Caco-2 (cell line): ENCODE measurements at regions not wholly inside any gene's neighbourhood (a gene's known extent, or its start where the extent isn't known, plus 50 kb on each side); places are given as distances from the start of the nearest gene placed in this dataset.

Experiments
- BruUV-seq: library from RNA; stranded (reverse); fragments of 400-500 nt; replicated peaks from 2 replicates; lab custom pipeline; 2021; lab: Mats Ljungman, UMichigan
- CTCF ChIA-PET: fragments of 300-600 bp; sonication (Branson Sonifier 250); formaldehyde crosslinking; loops from one replicate; lab custom pipeline; 2022; ENCODE audit warnings: antibody characterized with exemption; lab: Charles Lee
- POLR2A ChIA-PET: fragments of 300-600 bp; sonication (Branson Sonifier 250); formaldehyde crosslinking; loops from one replicate; lab custom pipeline; 2022; ENCODE audit warnings: antibody characterized with exemption; lab: Charles Lee
- DNase-seq, 2 experiments: peaks; one replicate each; pipeline versions ENCODE4 v3.0.0 to v3.0.0-alpha.2; 2020 to 2022
- H3K27me3 ChIP-seq: replicated peaks from 2 replicates; pipeline ENCODE4 v1.6.0; 2011; ENCODE audit warnings: low read length; ENCODE audit not compliant: control insufficient read depth, insufficient read depth
- H3K36me3 ChIP-seq: 2 replicates; pipeline ENCODE4 v1.5.1; 2011; ENCODE audit warnings: low read length; ENCODE audit not compliant: control insufficient read depth, insufficient read depth
- H3K4me1 ChIP-seq: fragments of 250-450 bp; sonication (Bioruptor Pico); 2 replicates; pipeline ENCODE4 v1.5.1; 2020; ENCODE audit warnings: mild to moderate bottlenecking
- H3K4me3 ChIP-seq: 2 replicates; pipeline ENCODE4 v1.5.1; 2011; ENCODE audit warnings: low read depth, mild to moderate bottlenecking, control low read depth, low read length
- H3K9me3 ChIP-seq: fragments of 250-450 bp; sonication (Bioruptor Pico); 2 replicates; pipeline ENCODE4 v1.5.1; 2020; ENCODE audit warnings: mild to moderate bottlenecking, moderate library complexity
- H3K27ac Mint-ChIP-seq: one replicate; pipeline ENCODE4 v1.8.0; 2022; ENCODE audit warnings: mixed read lengths; ENCODE audit not compliant: unreplicated experiment
- H3K27me3 Mint-ChIP-seq: one replicate; pipeline ENCODE4 v1.8.0; 2022; ENCODE audit warnings: mixed read lengths; ENCODE audit not compliant: insufficient read depth, unreplicated experiment
- H3K36me3 Mint-ChIP-seq: one replicate; pipeline ENCODE4 v1.8.0; 2022; ENCODE audit warnings: mild to moderate bottlenecking, mixed read lengths; ENCODE audit not compliant: insufficient read depth, unreplicated experiment
- H3K4me1 Mint-ChIP-seq: one replicate; pipeline ENCODE4 v1.8.0; 2022; ENCODE audit warnings: low read depth, mixed read lengths; ENCODE audit not compliant: unreplicated experiment
- H3K4me3 Mint-ChIP-seq: one replicate; pipeline ENCODE4 v1.8.0; 2022; ENCODE audit warnings: mild to moderate bottlenecking, moderate library complexity, mixed read lengths; ENCODE audit not compliant: unreplicated experiment
- H3K9me3 Mint-ChIP-seq: one replicate; pipeline ENCODE4 v1.8.0; 2022; ENCODE audit warnings: mixed read lengths; ENCODE audit not compliant: unreplicated experiment
- intact Hi-C: fragments of 100-400 bp; cut with micrococcal nuclease; formaldehyde crosslinking; loops from one replicate; pipeline ENCODE4 v1.10.0; 2022; ENCODE audit not compliant: unreplicated experiment
- TF ChIP-seq, protein P1 (sequence below), 2 experiments: fragments of 200-600 bp in 1 of 2; IDR thresholded peaks; 1 replicate in 1 of 2; 2 replicates in 1 of 2; pipeline versions ENCODE4 v1.5.1 to v1.8.0; 2011 to 2022; ENCODE audit warnings: antibody characterized with exemption in 1 of 2, control low read depth in 1 of 2, inconsistent platforms in 1 of 2, low read depth in 1 of 2, low read length in 1 of 2, mild to moderate bottlenecking in 1 of 2, moderate library complexity in 1 of 2; ENCODE audit not compliant: insufficient read depth in 1 of 2, severe bottlenecking in 1 of 2, unreplicated experiment in 1 of 2

DNA sequence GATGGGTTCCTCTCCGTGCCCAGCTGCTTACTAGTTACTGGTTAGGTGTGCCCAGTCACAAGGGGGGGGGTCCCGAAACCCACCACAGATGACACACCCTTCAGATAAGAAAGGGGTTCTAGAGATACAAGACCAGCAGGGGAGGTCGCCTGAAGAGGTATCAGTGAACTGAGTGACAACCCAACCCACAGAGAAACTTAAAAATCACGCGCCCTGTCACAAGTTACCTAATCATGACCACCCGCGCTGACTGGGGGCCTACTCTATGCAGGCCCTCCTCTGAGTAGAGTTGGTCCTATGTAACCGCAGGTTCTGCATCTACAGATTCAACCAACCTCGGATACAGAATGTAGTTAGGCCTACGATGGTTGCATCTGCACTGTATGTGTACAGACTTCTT is 210.3 kb upstream of the SFSWAP start:
- BruUV-seq: no TSS peak
- Histone ChIP-seq H3K9me3 (no peaks in the 10 kb centered on the region), H3K4me1 (no peaks in the 10 kb centered on the region), H3K27me3 (no peaks in the 10 kb centered on the region), H3K4me3 (no peak overlapping the region), H3K36me3 (no peaks in the 10 kb centered on the region)
- Mint-ChIP-seq H3K4me1 (no peaks in the 10 kb centered on the region), H3K4me3 (no peak overlapping the region), H3K27me3 (peaks cover under 1% of the 10 kb centered on the region), H3K9me3 (no peaks in the 10 kb centered on the region), H3K27ac (no peak overlapping the region), H3K36me3 (no peaks in the 10 kb centered on the region)
- TF ChIP-seq, protein P1, sequence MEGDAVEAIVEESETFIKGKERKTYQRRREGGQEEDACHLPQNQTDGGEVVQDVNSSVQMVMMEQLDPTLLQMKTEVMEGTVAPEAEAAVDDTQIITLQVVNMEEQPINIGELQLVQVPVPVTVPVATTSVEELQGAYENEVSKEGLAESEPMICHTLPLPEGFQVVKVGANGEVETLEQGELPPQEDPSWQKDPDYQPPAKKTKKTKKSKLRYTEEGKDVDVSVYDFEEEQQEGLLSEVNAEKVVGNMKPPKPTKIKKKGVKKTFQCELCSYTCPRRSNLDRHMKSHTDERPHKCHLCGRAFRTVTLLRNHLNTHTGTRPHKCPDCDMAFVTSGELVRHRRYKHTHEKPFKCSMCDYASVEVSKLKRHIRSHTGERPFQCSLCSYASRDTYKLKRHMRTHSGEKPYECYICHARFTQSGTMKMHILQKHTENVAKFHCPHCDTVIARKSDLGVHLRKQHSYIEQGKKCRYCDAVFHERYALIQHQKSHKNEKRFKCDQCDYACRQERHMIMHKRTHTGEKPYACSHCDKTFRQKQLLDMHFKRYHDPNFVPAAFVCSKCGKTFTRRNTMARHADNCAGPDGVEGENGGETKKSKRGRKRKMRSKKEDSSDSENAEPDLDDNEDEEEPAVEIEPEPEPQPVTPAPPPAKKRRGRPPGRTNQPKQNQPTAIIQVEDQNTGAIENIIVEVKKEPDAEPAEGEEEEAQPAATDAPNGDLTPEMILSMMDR (IDR thresholded peaks at IDR 0.05; ENCODE audit: insufficient read depth in 1 of 2, low read depth in 1 of 2, low read length in 1 of 2, severe bottlenecking in 1 of 2, unreplicated experiment in 1 of 2): no peak
- no peak for DNase-seq
- ChIA-PET POLR2A (no interaction called here), CTCF (no interaction called here)
- intact Hi-C loops: no loop called here

DNA sequence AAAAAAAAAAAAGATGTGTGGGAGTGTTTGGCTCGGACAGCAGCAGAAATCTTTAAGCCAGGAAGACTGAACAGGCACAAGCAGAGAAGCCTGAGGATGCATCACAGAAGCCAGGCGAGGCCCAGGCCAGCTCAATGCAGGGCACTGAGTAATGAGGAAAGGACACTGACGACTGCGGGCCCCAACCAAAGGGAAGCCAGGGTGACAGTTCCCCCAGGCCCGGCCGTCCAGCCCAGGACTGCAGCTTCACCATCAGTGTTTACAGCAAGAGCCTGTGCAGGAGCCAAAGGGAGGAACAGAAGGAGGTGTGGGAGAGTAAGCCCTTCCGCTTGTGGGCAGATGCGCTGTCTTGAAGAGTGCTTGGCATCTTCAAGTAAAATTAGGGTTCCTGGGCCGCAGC is 205.3 kb upstream of the SFSWAP start:
- CTCF ChIA-PET: no interaction called here
- H3K9me3 Mint-ChIP-seq: no peaks in the 10 kb centered on the region
- POLR2A ChIA-PET: no interaction called here
- no TSS peak for BruUV-seq
- no peak overlapping the region for H3K4me3 Mint-ChIP-seq
- Histone ChIP-seq H3K9me3 (no peaks in the 10 kb centered on the region), H3K27me3 (no peaks in the 10 kb centered on the region), H3K36me3 (no peaks in the 10 kb centered on the region), H3K4me1 (no peaks in the 10 kb centered on the region), H3K4me3 (no peak overlapping the region)
- no peaks in the 10 kb centered on the region for H3K4me1 Mint-ChIP-seq
- H3K36me3 Mint-ChIP-seq: no peaks in the 10 kb centered on the region
- intact Hi-C loops: no loop called here
- no peak for DNase-seq
- TF ChIP-seq, protein P1 (IDR thresholded peaks at IDR 0.05; ENCODE audit: insufficient read depth in 1 of 2, low read depth in 1 of 2, low read length in 1 of 2, severe bottlenecking in 1 of 2, unreplicated experiment in 1 of 2): no peak
- no peak overlapping the region for H3K27ac Mint-ChIP-seq
- peaks cover 8% of the 10 kb centered on the region for H3K27me3 Mint-ChIP-seq

DNA sequence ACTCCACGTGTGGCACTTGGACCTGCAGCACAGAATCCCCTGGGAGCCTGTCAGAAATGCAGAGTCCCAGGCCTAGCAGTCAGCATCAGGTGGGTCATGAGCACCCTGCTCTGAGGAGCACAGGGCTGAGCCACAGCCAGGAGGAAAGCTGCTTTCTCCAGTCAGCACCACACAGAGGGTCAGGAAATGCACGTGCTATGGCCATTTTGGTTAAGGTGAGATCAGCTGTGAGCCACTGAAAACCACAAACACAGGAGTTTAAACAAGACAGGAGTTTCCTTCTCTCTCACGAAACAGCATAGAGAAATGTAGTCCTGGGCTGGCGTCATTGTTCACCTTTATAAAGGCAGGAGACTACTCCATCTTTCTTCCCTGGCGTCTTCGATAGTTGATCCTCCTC is 204.5 kb upstream of the SFSWAP start:
- H3K27ac Mint-ChIP-seq: no peak overlapping the region
- TF ChIP-seq, protein P1 (IDR thresholded peaks at IDR 0.05; ENCODE audit: insufficient read depth in 1 of 2, low read depth in 1 of 2, low read length in 1 of 2, severe bottlenecking in 1 of 2, unreplicated experiment in 1 of 2): no peak
- no peaks in the 10 kb centered on the region for H3K36me3 Mint-ChIP-seq
- Histone ChIP-seq H3K27me3 (no peaks in the 10 kb centered on the region), H3K9me3 (no peaks in the 10 kb centered on the region), H3K4me3 (no peak overlapping the region), H3K36me3 (no peaks in the 10 kb centered on the region), H3K4me1 (no peaks in the 10 kb centered on the region)
- H3K4me1 Mint-ChIP-seq: no peaks in the 10 kb centered on the region
- H3K4me3 Mint-ChIP-seq: no peak overlapping the region
- no TSS peak for BruUV-seq
- peaks cover 8% of the 10 kb centered on the region for H3K27me3 Mint-ChIP-seq
- ChIA-PET CTCF (no interaction called here), POLR2A (no interaction called here)
- H3K9me3 Mint-ChIP-seq: no peaks in the 10 kb centered on the region
- intact Hi-C loops: no loop called here
- DNase-seq: no peak
